ENCODE measurements at regions not wholly inside any gene's neighbourhood (a gene's known extent, or its start where the extent isn't known, plus 50 kb on each side); places are given as distances from the start of the nearest gene placed in this dataset.

DNA sequence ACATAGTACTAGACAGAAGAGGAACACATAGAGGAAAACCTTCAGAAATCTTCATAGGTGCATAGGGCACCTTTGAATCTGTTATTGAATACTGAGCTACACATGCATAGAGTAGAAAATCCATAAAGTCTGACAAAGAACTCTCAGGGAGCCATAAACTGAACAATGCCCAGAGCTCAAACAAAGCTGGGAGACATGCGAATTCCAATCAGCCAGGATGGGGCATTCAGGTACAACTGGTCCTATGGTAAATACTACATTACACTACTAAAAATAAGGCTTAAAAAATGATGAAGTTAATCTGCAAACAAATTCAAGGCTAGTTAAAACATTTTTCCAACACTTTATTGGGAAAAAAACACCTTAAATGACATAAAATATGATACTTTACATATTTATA is 259.7 kb downstream of the DIO2 start:
- no peak for TF ChIP-seq CTCF (IDR thresholded peaks at IDR 0.05)

DNA sequence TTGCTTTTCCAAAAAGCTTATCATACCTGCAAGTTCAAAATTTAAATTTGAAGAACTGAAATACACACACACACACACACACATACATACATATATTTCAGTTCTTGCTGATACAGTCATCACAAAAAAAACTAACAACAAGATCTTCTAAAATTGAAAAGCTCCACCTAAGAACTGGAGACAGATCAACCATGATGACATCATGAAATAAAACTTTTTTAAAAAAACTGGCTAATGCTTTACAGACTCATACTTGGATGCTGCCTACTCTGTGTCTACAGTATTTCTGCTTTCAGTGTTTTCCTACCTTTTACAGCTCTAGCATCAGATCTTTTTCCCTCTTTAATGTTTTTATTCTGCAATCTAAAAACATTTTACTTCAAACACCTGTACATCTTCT is 261.4 kb downstream of the DIO2 start:
- TF ChIP-seq CTCF (IDR thresholded peaks at IDR 0.05) = no peak

DNA sequence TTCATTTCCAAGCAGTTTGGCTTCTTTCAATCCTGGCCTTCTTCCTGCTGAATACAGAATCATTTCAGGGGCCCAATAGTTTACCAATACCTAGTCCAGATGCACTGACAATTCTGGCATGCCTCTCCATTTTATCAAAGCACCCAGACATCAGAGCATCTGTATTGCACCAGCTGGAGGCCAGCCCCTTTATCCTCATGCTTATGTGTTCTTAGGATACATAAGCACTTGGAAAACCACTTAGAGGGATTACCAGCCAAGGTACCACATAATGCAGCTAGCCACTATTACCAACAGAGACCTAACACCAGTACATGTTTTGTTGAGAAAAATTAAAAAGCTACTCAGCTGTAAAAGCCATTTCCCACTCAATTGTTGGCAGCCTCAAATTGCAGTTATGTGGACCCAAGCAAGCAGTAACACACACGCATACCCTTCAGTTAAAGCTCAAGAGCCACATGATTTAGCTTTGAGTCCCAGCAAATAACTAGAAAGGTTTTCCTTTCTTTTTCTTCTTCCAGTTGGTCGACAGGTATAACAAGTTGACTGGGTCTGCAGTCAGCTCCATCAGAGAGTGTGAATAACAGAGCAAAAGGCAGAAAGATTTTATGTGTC is 263.8 kb downstream of the DIO2 start:
- no peak for TF ChIP-seq CTCF (IDR thresholded peaks at IDR 0.05)

GRCh38 chr14:79939235-79939634 is 272.1 kb downstream of the DIO2 start:
- TF ChIP-seq CTCF (IDR thresholded peaks at IDR 0.05) = no peak

DNA sequence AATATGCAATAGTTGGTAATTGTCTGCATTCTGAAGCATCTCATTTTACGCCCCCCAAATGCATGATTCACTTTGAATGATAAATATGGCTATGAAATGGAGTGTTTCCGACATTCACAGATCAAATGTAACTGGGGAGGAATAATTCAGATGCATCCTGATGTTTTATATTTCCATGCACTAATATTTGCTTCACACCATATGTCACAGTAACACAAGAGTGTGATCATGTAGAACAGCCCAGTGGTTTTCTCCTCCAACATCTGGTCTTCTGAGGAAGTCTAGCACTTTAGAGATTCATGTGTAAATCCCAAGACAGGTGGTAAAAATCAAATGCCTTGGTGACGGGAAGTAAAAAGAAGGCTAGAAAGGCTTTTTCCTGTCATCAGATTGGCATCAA is 273.1 kb downstream of the DIO2 start:
- TF ChIP-seq CTCF (IDR thresholded peaks at IDR 0.05) = no peak

GRCh38 chr14:79937433-79937832 is 273.9 kb downstream of the DIO2 start:
- TF ChIP-seq CTCF (IDR thresholded peaks at IDR 0.05) = no peak

GRCh38 chr14:79924551-79924950 is 286.8 kb downstream of the DIO2 start:
- TF ChIP-seq CTCF (IDR thresholded peaks at IDR 0.05) = no peak

DNA sequence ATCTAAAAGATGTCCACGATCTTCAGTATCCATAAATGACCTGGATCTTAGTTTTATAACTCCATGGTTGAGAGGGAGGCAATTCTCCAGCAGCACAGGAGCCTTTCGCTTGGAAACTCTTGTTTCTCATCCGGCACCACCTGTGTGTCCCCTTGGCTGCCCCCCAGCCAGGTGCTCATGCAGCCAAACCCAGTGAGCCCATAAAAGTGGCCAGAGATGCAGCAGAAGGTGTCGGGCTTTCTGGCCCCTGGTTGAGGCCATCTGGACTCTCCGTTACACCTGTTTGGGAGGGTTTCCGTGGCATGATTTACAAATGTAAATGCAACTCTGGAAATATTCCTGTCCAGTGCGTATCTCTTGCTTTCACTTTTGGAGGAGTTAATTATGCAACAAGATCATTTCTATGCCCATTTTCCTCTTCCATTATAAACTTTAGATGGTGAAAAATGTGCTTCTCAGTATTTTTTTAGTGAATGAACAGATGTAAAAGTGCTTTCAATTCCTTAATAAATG is 291.1 kb downstream of the DIO2 start:
- TF ChIP-seq CTCF (IDR thresholded peaks at IDR 0.05) = no peak
